Esophagus squamous epithelium (tissue), 5 donors: ENCODE measurements at regions not wholly inside any gene's neighbourhood (a gene's known extent, or its start where the extent isn't known, plus 50 kb on each side); places are given as distances from the start of the nearest gene placed in this dataset.
A peak's percentile ranks its signal among the peaks of the same experiment; 100 is the strongest.

ENCODE experiments used
- DNase-seq: peaks from one replicate; lab custom pipeline; 2025; lab: John Stamatoyannopoulos, UW
- H3K27ac ChIP-seq, 4 donors: fragments of 200-600 bp; sonication (generic); one replicate each; pipeline ENCODE4 v1.5.1; 2016 to 2019; ENCODE audit warnings: mild to moderate bottlenecking in 1 of 4
- H3K27me3 ChIP-seq, 4 donors: fragments of 200-600 bp; sonication (generic); 1 replicate in 3 of 4; 2 replicates in 1 of 4; pipeline versions ENCODE4 v1.5.1 to v1.6.0; 2017 to 2021; ENCODE audit warnings: antibody characterized with exemption in 1 of 4
- H3K36me3 ChIP-seq, 3 donors: fragments of 200-600 bp; sonication (generic); one replicate each; pipeline ENCODE4 v1.5.1; 2016 to 2019
- H3K4me1 ChIP-seq, 3 donors: fragments of 200-600 bp; sonication (generic); one replicate each; pipeline ENCODE4 v1.5.1; 2017 to 2019
- H3K4me3 ChIP-seq, 4 donors: fragments of 200-600 bp; sonication (generic); 1 replicate in 3 of 4; 2 replicates in 1 of 4; pipeline ENCODE4 v1.5.1; 2016 to 2019; ENCODE audit warnings: mild to moderate bottlenecking in 2 of 4, moderate library complexity in 1 of 4
- H3K9me3 ChIP-seq, 3 donors: fragments of 200-600 bp; sonication (generic); one replicate each; pipeline ENCODE4 v1.5.1; 2016 to 2019
- CTCF ChIP-seq, 6 experiments: fragments of 450-650 bp in 4 of 6; fragments of 200-600 bp in 2 of 6; sonication (generic) in 2 of 6; IDR thresholded peaks; one replicate each; pipeline ENCODE4 v1.5.1; 2016 to 2019; ENCODE audit warnings: antibody characterized with exemption in 6 of 6, mild to moderate bottlenecking in 4 of 6, moderate library complexity in 4 of 6
- POLR2A ChIP-seq, 4 donors: fragments of 450-650 bp; IDR thresholded peaks; one replicate each; pipeline ENCODE4 v1.6.1; 2017; ENCODE audit warnings: antibody characterized with exemption in 4 of 4, mild to moderate bottlenecking in 4 of 4, moderate library complexity in 3 of 4
- WGBS, 2 donors: methylation state at CpG; one replicate each; pipeline ENCODE4 v1.1.5; 2018; 5-methylcytosine and 5-hydroxymethylcytosine counted together
- intact Hi-C: fragments of 100-400 bp; cut with DNase I; formaldehyde crosslinking; loops from one replicate; pipeline ENCODE4 v1.15.0; 2022
- donor health status: DM: yes; HTN: yes; CAD: no.

GRCh38 chr20:19807946-19808330 lies 49.9 kb downstream of the RIN2 start:
- no peak for DNase-seq
- intact Hi-C loops = no loop called here
- WGBS, 2 donors = 33 to 49% methylated on average over 4 to 6 of the region's 6 CpGs
- peak overlapping the region in 1 of 4 donors; percentile 58 for H3K27ac ChIP-seq
- H3K4me3 ChIP-seq = no peak overlapping the region
- H3K36me3 ChIP-seq = peaks cover 0 to 38% (median 4%) of the 10 kb centered on the region in 3 donors
- H3K9me3 ChIP-seq = no peaks in the 10 kb centered on the region
- H3K4me1 ChIP-seq = peaks cover 0 to 32% (median 18%) of the 10 kb centered on the region in 3 donors
- TF ChIP-seq CTCF (IDR thresholded peaks at IDR 0.05) (no peak), POLR2A (IDR thresholded peaks at IDR 0.05) (no peak)
- H3K27me3 ChIP-seq = no peaks in the 10 kb centered on the region

- TF ChIP-seq CTCF (IDR thresholded peaks at IDR 0.05) (no peak), POLR2A (IDR thresholded peaks at IDR 0.05) (no peak)
- 60 to 82% methylated on average over 2 to 5 of the region's 8 CpGs for WGBS, 2 donors
- no peak overlapping the region for H3K27ac ChIP-seq
Observed at GRCh38 chr20:19808498-19808897, 50.4 kb downstream of the RIN2 start.

GRCh38 chr20:19809505-19809904 lies 51.4 kb downstream of the RIN2 start:
- Histone ChIP-seq H3K36me3 (peaks cover 0 to 36% (median 4%) of the 10 kb centered on the region in 3 donors), H3K4me1 (peaks cover 0 to 48% (median 18%) of the 10 kb centered on the region in 3 donors), H3K9me3 (no peaks in the 10 kb centered on the region), H3K4me3 (no peak overlapping the region), H3K27ac (no peak overlapping the region), H3K27me3 (no peaks in the 10 kb centered on the region)
- TF ChIP-seq POLR2A (IDR thresholded peaks at IDR 0.05) (no peak), CTCF (IDR thresholded peaks at IDR 0.05) (no peak)
- DNase-seq = no peak
- intact Hi-C loops = no loop called here
- 89% methylated on average over 4 to 9 of the region's 9 CpGs for WGBS, 2 donors

More at GRCh38 chr20:19808498-19808897, 50.4 kb downstream of the RIN2 start:
- Histone ChIP-seq H3K36me3 (peaks cover 0 to 36% (median 4%) of the 10 kb centered on the region in 3 donors), H3K4me1 (peaks cover 0 to 38% (median 18%) of the 10 kb centered on the region in 3 donors), H3K27me3 (no peaks in the 10 kb centered on the region), H3K4me3 (no peak overlapping the region), H3K9me3 (no peaks in the 10 kb centered on the region)
- no peak for DNase-seq
- intact Hi-C loops = no loop called here

- intact Hi-C loops = no loop called here
- H3K27ac ChIP-seq = no peak overlapping the region
Observed at GRCh38 chr20:19811231-19811630, 53.2 kb downstream of the RIN2 start.

GRCh38 chr20:19812056-19812455 lies 54.0 kb downstream of the RIN2 start:
- DNase-seq = no peak
- TF ChIP-seq CTCF (IDR thresholded peaks at IDR 0.05) = no peak
- TF ChIP-seq POLR2A (IDR thresholded peaks at IDR 0.05) = no peak
- Histone ChIP-seq H3K27me3 (no peaks in the 10 kb centered on the region), H3K27ac (no peak overlapping the region), H3K4me1 (peaks cover 0 to 61% (median 19%) of the 10 kb centered on the region in 3 donors), H3K36me3 (peaks cover 0 to 24% (median 0%) of the 10 kb centered on the region in 3 donors), H3K9me3 (no peaks in the 10 kb centered on the region), H3K4me3 (no peak overlapping the region)
- intact Hi-C loops = no loop called here
- WGBS, 2 donors = 83 to 92% methylated on average over 1 of the region's 1 CpG

More at GRCh38 chr20:19811231-19811630, 53.2 kb downstream of the RIN2 start:
- WGBS, 2 donors = 90 to 96% methylated on average over 6 to 8 of the region's 8 CpGs
- H3K4me1 ChIP-seq = peaks cover 0 to 61% (median 24%) of the 10 kb centered on the region in 3 donors
- peaks cover 0 to 24% (median 0%) of the 10 kb centered on the region in 3 donors for H3K36me3 ChIP-seq
- no peaks in the 10 kb centered on the region for H3K27me3 ChIP-seq
- H3K9me3 ChIP-seq = no peaks in the 10 kb centered on the region
- H3K4me3 ChIP-seq = no peak overlapping the region
- DNase-seq = no peak
- TF ChIP-seq POLR2A (IDR thresholded peaks at IDR 0.05) = no peak
- no peak for TF ChIP-seq CTCF (IDR thresholded peaks at IDR 0.05)
